ENCODE measurements at regions not wholly inside any gene's neighbourhood (a gene's known extent, or its start where the extent isn't known, plus 50 kb on each side); places are given as distances from the start of the nearest gene placed in this dataset.
"Not testable (repeated sequence)": the region's sequence is repeated elsewhere in the genome, so short reads cannot be mapped to it uniquely, and the experiment has no call there.

- Mint-ChIP-seq H3K9me3 (no peaks in the 10 kb centered on the region), H3K36me3 (ENCODE audit: low read depth) (no peaks in the 10 kb centered on the region), H3K4me3 (no peak overlapping the region), H3K27me3 (ENCODE audit: low read depth) (peaks cover 16% of the 10 kb centered on the region), H3K4me1 (peaks cover 9% of the 10 kb centered on the region), H3K27ac (no peak overlapping the region)
- TF ChIP-seq CTCF (IDR thresholded peaks at IDR 0.05; ENCODE audit: unreplicated experiment in 3 of 3), result no peak
These were observed 355.9 kb downstream of the PTPRU start for GRCh38 chr1:29592261-29592615.

GRCh38 chr1:29591601-29592260 lies 355.4 kb downstream of the PTPRU start:
- H3K36me3 Mint-ChIP-seq (ENCODE audit: low read depth), result no peaks in the 10 kb centered on the region
- H3K9me3 Mint-ChIP-seq, result peaks cover 2% of the 10 kb centered on the region
- no peak overlapping the region for H3K27ac Mint-ChIP-seq
- H3K4me3 Mint-ChIP-seq, result no peak overlapping the region
- H3K4me1 Mint-ChIP-seq, result peaks cover 9% of the 10 kb centered on the region
- peaks cover 19% of the 10 kb centered on the region for H3K27me3 Mint-ChIP-seq (ENCODE audit: low read depth)
- no peak for TF ChIP-seq CTCF (IDR thresholded peaks at IDR 0.05; ENCODE audit: unreplicated experiment in 3 of 3)

- Mint-ChIP-seq H3K4me1 (peaks cover 9% of the 10 kb centered on the region), H3K4me3 (no peak overlapping the region), H3K9me3 (peaks cover 2% of the 10 kb centered on the region), H3K27me3 (ENCODE audit: low read depth) (peaks cover 24% of the 10 kb centered on the region), H3K36me3 (ENCODE audit: low read depth) (no peaks in the 10 kb centered on the region), H3K27ac (no peak overlapping the region)
- no peak for TF ChIP-seq CTCF (IDR thresholded peaks at IDR 0.05; ENCODE audit: unreplicated experiment in 3 of 3)
These were observed 354.6 kb downstream of the PTPRU start for GRCh38 chr1:29590583-29591565.

- not testable (repeated sequence) for H3K36me3 Mint-ChIP-seq (ENCODE audit: low read depth); H3K27ac Mint-ChIP-seq; H3K9me3 Mint-ChIP-seq; H3K4me3 Mint-ChIP-seq; H3K4me1 Mint-ChIP-seq
- H3K27me3 Mint-ChIP-seq (ENCODE audit: low read depth), result peaks cover 30% of the 10 kb centered on the region
These were observed 353.4 kb downstream of the PTPRU start for GRCh38 chr1:29589716-29590115.

- peaks cover 40% of the 10 kb centered on the region for H3K27me3 Mint-ChIP-seq (ENCODE audit: low read depth)
- no peaks in the 10 kb centered on the region for H3K36me3 Mint-ChIP-seq (ENCODE audit: low read depth)
- H3K27ac Mint-ChIP-seq, result no peak overlapping the region
- H3K4me1 Mint-ChIP-seq, result peaks cover 9% of the 10 kb centered on the region
- no peak overlapping the region for H3K4me3 Mint-ChIP-seq
- TF ChIP-seq CTCF (IDR thresholded peaks at IDR 0.05; ENCODE audit: unreplicated experiment in 3 of 3), result no peak
- peaks cover 2% of the 10 kb centered on the region for H3K9me3 Mint-ChIP-seq
These were observed 350.8 kb downstream of the PTPRU start for GRCh38 chr1:29586991-29587745.

- Mint-ChIP-seq H3K27me3 (ENCODE audit: low read depth) (peaks cover 37% of the 10 kb centered on the region), H3K4me1 (peaks cover 4% of the 10 kb centered on the region), H3K4me3 (no peak overlapping the region), H3K27ac (no peak overlapping the region), H3K36me3 (ENCODE audit: low read depth) (no peaks in the 10 kb centered on the region), H3K9me3 (peaks cover 2% of the 10 kb centered on the region)
- no peak for TF ChIP-seq CTCF (IDR thresholded peaks at IDR 0.05; ENCODE audit: unreplicated experiment in 3 of 3)
These were observed 349.9 kb downstream of the PTPRU start for GRCh38 chr1:29586215-29586614.
